ENCODE measurements at regions not wholly inside any gene's neighbourhood (a gene's known extent, or its start where the extent isn't known, plus 50 kb on each side); places are given as distances from the start of the nearest gene placed in this dataset.

DNA sequence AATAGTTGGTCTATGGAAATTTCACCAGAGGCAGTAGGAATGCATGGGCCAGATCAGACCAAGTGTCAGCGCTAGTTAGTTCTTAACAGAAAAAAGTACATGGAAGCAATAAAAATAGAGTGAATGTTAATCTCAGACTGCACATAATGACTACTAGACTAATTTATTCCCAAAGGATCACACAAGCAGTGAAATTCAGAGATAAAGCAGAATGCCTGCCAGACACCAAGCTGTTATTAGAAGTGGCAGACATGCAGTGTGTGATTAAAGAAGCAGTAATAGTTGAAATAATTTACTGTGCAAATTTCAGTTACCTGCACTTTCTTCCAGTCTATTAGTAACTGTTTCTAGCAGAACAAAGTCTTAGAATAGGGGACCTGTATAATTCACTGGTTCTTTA lies 1024.2 kb downstream of the CDH9 start:
- Histone ChIP-seq H3K27ac (no peak overlapping the region), H3K4me1 (no peaks in the 10 kb centered on the region), H3K4me3 (no peak overlapping the region), H3K36me3 (no peaks in the 10 kb centered on the region), H3K9me3 (no peaks in the 10 kb centered on the region), H3K27me3 (no peaks in the 10 kb centered on the region)
- WGBS, 2 donors, result 78 to 83% methylated on average over 1 of the region's 1 CpG
- TF ChIP-seq, protein P1, sequence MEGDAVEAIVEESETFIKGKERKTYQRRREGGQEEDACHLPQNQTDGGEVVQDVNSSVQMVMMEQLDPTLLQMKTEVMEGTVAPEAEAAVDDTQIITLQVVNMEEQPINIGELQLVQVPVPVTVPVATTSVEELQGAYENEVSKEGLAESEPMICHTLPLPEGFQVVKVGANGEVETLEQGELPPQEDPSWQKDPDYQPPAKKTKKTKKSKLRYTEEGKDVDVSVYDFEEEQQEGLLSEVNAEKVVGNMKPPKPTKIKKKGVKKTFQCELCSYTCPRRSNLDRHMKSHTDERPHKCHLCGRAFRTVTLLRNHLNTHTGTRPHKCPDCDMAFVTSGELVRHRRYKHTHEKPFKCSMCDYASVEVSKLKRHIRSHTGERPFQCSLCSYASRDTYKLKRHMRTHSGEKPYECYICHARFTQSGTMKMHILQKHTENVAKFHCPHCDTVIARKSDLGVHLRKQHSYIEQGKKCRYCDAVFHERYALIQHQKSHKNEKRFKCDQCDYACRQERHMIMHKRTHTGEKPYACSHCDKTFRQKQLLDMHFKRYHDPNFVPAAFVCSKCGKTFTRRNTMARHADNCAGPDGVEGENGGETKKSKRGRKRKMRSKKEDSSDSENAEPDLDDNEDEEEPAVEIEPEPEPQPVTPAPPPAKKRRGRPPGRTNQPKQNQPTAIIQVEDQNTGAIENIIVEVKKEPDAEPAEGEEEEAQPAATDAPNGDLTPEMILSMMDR (IDR thresholded peaks at IDR 0.05), result no peak
- TF ChIP-seq EP300 (IDR thresholded peaks at IDR 0.05) (no peak), POLR2A (IDR thresholded peaks at IDR 0.05) (no peak)
- DNase-seq (ENCODE audit: low spot score in 2 of 2), result no peak

DNA sequence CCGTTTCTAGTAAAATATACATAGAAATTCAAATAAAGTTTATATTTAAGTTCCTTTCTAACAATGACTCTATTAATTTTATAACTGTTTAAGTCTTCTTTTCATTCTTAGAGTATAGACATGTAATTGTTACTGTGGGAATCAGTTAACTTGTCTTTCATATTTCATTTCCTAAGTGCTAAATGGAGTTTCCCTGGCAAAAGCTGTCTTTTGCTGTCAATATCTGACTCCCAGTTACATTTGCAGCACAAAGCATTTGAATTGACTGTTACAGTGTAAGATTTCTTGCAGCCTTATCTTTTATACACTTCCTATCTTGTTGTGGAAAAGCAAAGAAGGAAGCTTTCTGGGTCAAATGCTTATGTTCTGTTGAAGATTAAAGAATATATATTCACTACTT lies 1026.3 kb downstream of the CDH9 start:
- DNase-seq (ENCODE audit: low spot score in 2 of 2), result no peak
- H3K27me3 ChIP-seq, result no peaks in the 10 kb centered on the region
- no peak overlapping the region for H3K4me3 ChIP-seq
- no peaks in the 10 kb centered on the region for H3K36me3 ChIP-seq
- H3K4me1 ChIP-seq, result no peaks in the 10 kb centered on the region
- no peak overlapping the region for H3K27ac ChIP-seq
- 44 to 45% methylated on average over 1 of the region's 1 CpG for WGBS, 2 donors
- TF ChIP-seq POLR2A (IDR thresholded peaks at IDR 0.05) (no peak), EP300 (IDR thresholded peaks at IDR 0.05) (no peak)
- TF ChIP-seq, protein P1 (IDR thresholded peaks at IDR 0.05), result no peak
- no peaks in the 10 kb centered on the region for H3K9me3 ChIP-seq

DNA sequence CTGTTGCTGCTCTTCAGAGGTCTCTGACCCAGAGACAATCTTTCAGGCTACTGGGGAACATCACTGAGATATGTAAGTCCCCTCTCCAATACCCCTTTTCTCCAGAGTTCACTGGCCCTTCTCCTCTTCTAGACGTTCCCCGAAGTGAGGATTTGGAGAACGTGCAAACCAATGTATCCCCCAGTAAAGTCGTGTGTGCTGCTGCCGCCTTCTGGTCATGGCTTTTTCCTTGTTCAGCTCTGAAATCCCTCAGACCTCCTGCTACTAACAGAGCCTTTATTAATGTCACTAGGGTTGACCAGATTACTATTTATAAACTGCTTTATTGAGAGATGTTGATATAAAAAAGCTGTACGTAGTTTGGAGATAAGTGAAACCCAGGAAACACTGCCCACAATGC lies 1028.6 kb downstream of the CDH9 start:
- no peaks in the 10 kb centered on the region for H3K36me3 ChIP-seq
- 12 to 18% methylated on average over 6 of the region's 6 CpGs for WGBS, 2 donors
- TF ChIP-seq, protein P1 (IDR thresholded peaks at IDR 0.05), result peak in 2 of 5 experiments; percentile 10 to 19
- TF ChIP-seq POLR2A (IDR thresholded peaks at IDR 0.05) (no peak), EP300 (IDR thresholded peaks at IDR 0.05) (no peak)
- peak in 1 of 2 donors; percentile 11 for DNase-seq (ENCODE audit: low spot score in 2 of 2)
- H3K4me3 ChIP-seq, result no peak overlapping the region
- H3K27ac ChIP-seq, result no peak overlapping the region
- H3K27me3 ChIP-seq, result no peaks in the 10 kb centered on the region
- H3K9me3 ChIP-seq, result no peaks in the 10 kb centered on the region
- H3K4me1 ChIP-seq, result no peaks in the 10 kb centered on the region

DNA sequence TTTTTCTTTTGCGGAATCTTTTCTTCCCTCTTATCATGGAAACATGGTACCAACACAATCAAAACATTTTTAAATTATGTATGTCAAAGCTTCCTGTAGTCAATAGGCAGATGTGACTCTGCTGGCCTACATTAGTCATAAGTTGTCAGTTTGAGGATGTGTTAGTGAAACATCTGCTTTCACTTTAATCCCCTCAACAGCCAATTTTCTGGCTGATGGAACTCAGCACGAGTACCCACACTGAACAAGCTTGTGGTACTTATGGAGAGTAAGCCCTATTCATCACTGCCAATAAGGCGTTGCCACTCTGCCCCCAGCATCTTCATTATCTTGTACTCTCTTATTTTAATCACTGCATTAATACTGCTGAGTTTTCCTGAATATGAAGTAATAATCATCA lies 1034.4 kb downstream of the CDH9 start:
- DNase-seq (ENCODE audit: low spot score in 2 of 2), result no peak
- no peak overlapping the region for H3K4me3 ChIP-seq
- no peaks in the 10 kb centered on the region for H3K27me3 ChIP-seq
- 68% methylated on average over 3 of the region's 3 CpGs for WGBS, 2 donors
- no peak overlapping the region for H3K27ac ChIP-seq
- no peaks in the 10 kb centered on the region for H3K4me1 ChIP-seq
- H3K36me3 ChIP-seq, result no peaks in the 10 kb centered on the region
- TF ChIP-seq, protein P1 (IDR thresholded peaks at IDR 0.05), result no peak
- TF ChIP-seq POLR2A (IDR thresholded peaks at IDR 0.05) (no peak), EP300 (IDR thresholded peaks at IDR 0.05) (no peak)
- no peaks in the 10 kb centered on the region for H3K9me3 ChIP-seq

DNA sequence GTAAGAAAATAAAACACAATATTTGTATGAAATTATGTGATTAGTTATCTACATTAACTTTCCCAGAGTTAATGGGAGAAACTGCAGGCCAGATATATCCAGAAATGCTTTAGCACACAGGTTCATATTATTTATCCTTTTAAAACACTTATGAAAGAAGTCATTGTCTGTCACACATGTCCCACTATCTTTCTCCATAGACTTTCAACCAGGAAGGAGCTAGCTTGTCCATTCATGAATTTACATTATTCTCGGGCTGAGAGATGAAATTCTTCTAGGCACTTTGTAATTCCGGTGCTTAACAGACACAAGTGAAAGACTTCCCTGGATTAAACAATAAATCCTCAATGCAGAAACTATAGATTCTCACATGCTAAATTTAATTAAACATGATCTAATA lies 1043.2 kb downstream of the CDH9 start:
- Histone ChIP-seq H3K9me3 (no peaks in the 10 kb centered on the region), H3K36me3 (no peaks in the 10 kb centered on the region), H3K27ac (no peak overlapping the region), H3K4me3 (no peak overlapping the region), H3K4me1 (no peaks in the 10 kb centered on the region), H3K27me3 (no peaks in the 10 kb centered on the region)
- WGBS, 2 donors, result 51 to 55% methylated on average over 2 of the region's 2 CpGs
- no peak for DNase-seq (ENCODE audit: low spot score in 2 of 2)
- TF ChIP-seq, protein P1 (IDR thresholded peaks at IDR 0.05), result no peak
- TF ChIP-seq EP300 (IDR thresholded peaks at IDR 0.05) (no peak), POLR2A (IDR thresholded peaks at IDR 0.05) (no peak)

Data from tibial nerve (tissue), 4 donors.